Brain microvascular endothelial cell (primary cell): ENCODE measurements at regions not wholly inside any gene's neighbourhood (a gene's known extent, or its start where the extent isn't known, plus 50 kb on each side); places are given as distances from the start of the nearest gene placed in this dataset.
A peak's percentile ranks its signal among the peaks of the same experiment; 100 is the strongest.

Source experiments
- DNase-seq: peaks from one replicate; pipeline ENCODE4 v3.0.0-alpha.2; 2020
- H3K27ac ChIP-seq: fragments of 250-450 bp; sonication (Bioruptor Pico); 2 replicates; pipeline ENCODE4 v1.5.1; 2020; ENCODE audit warnings: mild to moderate bottlenecking, moderate library complexity
- H3K27me3 ChIP-seq: fragments of 250-450 bp; sonication (Bioruptor Pico); replicated peaks from 2 replicates; pipeline ENCODE4 v1.5.1; 2020; ENCODE audit warnings: mild to moderate bottlenecking
- H3K36me3 ChIP-seq: fragments of 250-450 bp; sonication (Bioruptor Pico); replicated peaks from 2 replicates; pipeline ENCODE4 v1.5.1; 2020; ENCODE audit warnings: mild to moderate bottlenecking
- H3K4me3 ChIP-seq: 2 replicates; pipeline ENCODE4 v1.5.1; 2011; ENCODE audit warnings: low read depth, mild to moderate bottlenecking, control low read depth, low read length, moderate library complexity
- CTCF ChIP-seq: IDR thresholded peaks from 2 replicates; pipeline ENCODE4 v1.5.1; 2011; ENCODE audit warnings: low read depth, mild to moderate bottlenecking, moderate library complexity, low read length, control low read depth, inconsistent platforms; ENCODE audit errors: missing control alignments
- in situ Hi-C: cut with HindIII; loops from 2 replicates; pipeline ENCODE4 v1.10.0; 2017; ENCODE audit warnings: low sequenced_read_pairs, low pct_ligation_motif_present

DNA sequence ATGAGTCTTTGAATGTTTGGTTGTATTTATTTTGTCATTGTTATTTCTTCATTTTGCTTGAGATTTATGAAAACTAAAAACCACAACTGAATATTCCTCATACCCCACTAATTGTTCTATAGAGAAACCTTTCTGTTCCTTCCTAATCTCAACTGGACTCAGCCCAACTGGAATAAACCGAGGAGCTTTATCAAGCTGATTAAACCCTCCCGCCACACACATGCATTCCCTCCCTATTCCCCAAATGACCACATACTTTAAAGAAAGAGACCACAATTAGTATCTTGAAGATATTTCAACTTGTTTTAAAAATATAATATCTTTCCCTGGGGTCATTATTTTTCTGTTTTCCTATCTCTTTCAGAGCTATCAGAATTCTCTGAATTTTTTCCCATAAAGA is 107.5 kb downstream of the OSR1 start:
- TF ChIP-seq CTCF = no peak
- H3K36me3 ChIP-seq = no peaks in the 10 kb centered on the region
- no peak overlapping the region for H3K4me3 ChIP-seq
- no peak overlapping the region for H3K27ac ChIP-seq
- H3K27me3 ChIP-seq = no peaks in the 10 kb centered on the region
- no peak for DNase-seq
- in situ Hi-C loops = no loop called here

GRCh38 chr2:19247186-19247585 is 111.2 kb downstream of the OSR1 start:
- H3K4me3 ChIP-seq = no peak overlapping the region
- TF ChIP-seq CTCF = no peak
- in situ Hi-C loops = no loop called here
- no peaks in the 10 kb centered on the region for H3K27me3 ChIP-seq
- no peak overlapping the region for H3K27ac ChIP-seq
- no peak for DNase-seq
- no peaks in the 10 kb centered on the region for H3K36me3 ChIP-seq

- Histone ChIP-seq H3K36me3 (no peaks in the 10 kb centered on the region), H3K4me3 (no peak overlapping the region), H3K27me3 (no peaks in the 10 kb centered on the region), H3K27ac (no peak overlapping the region)
- in situ Hi-C loops = no loop called here
- no peak for TF ChIP-seq CTCF
- DNase-seq = no peak
These were observed 111.9 kb downstream of the OSR1 start for GRCh38 chr2:19246496-19246895.

DNA sequence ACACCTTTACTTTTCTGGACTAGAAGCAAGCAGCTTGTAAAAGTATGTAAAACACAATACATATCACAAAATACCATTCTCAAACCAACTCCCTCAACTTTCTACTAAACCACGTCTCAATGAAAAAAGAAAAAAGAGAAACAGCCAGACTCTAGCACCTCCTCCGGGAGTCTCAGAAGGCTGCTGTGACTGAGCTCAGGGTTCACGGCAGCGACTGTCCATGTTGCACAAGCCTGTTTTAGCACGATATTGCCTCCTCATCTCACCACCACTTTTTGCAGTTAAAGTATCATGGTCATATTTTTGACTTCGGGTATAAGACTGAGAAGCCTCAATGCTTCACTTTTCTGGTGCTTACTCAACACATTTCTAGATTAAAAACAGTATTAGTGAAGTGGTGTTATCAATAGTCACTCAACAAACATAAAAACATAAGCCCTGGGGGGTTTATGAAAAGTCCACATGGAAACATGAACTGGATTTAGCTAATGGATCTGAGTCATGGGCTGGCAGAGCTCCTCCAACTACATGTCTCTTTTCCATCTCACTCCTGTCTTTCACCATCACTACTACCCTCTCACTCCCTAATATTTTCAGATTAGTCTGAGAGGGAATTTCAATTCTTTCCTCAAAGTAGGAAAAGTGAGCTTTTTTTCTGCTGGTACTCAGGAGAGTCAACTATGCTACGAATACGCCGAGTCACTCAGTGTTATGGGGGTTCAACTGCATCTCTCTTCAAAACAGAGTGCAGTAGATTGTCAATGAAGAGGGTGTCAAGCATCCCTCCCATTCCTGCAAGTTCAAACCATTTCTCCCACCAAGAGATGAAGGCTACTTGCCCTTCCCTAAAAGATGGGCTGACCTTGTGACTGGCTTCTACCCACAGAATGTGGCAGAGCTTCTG is 113.7 kb downstream of the OSR1 start:
- no peak overlapping the region for H3K4me3 ChIP-seq
- no peak overlapping the region for H3K27ac ChIP-seq
- no peaks in the 10 kb centered on the region for H3K36me3 ChIP-seq
- TF ChIP-seq CTCF = no peak
- in situ Hi-C loops = no loop called here
- no peak for DNase-seq
- no peaks in the 10 kb centered on the region for H3K27me3 ChIP-seq

- no peak overlapping the region for H3K27ac ChIP-seq
- in situ Hi-C loops = no loop called here
- H3K36me3 ChIP-seq = no peaks in the 10 kb centered on the region
- H3K27me3 ChIP-seq = no peaks in the 10 kb centered on the region
- DNase-seq = peak; percentile 32
- no peak for TF ChIP-seq CTCF
- H3K4me3 ChIP-seq = no peak overlapping the region
These were observed 119.9 kb downstream of the OSR1 start for GRCh38 chr2:19238440-19239060.
